Right cardiac atrium (tissue), 5 donors: ENCODE measurements at regions not wholly inside any gene's neighbourhood (a gene's known extent, or its start where the extent isn't known, plus 50 kb on each side); places are given as distances from the start of the nearest gene placed in this dataset.
A peak's percentile ranks its signal among the peaks of the same experiment; 100 is the strongest.

Experiments used
- ATAC-seq, 2 donors: fragments of 200-7000 bp; cut with Tn5 transposase; one replicate each; pipeline versions ENCODE4 v1.8.0 to v1.9.1; 2020; ENCODE audit warnings: moderate library complexity in 2 of 2, mild to moderate bottlenecking in 1 of 2
- DNase-seq, 3 donors: peaks; one replicate each; pipeline ENCODE4 v3.0.0-alpha.2; 2020
- H3K27ac ChIP-seq: one replicate; pipeline ENCODE4 v1.5.1; 2013; ENCODE audit warnings: mild to moderate bottlenecking, low read length, control low read depth, moderate library complexity
- H3K27me3 ChIP-seq: one replicate; pipeline ENCODE4 v1.6.1; 2013; ENCODE audit not compliant: control insufficient read depth, insufficient read depth
- H3K4me1 ChIP-seq: one replicate; pipeline ENCODE4 v1.6.1; 2013; ENCODE audit warnings: low read length; ENCODE audit not compliant: control insufficient read depth, insufficient read depth
- H3K4me3 ChIP-seq: one replicate; pipeline ENCODE4 v1.5.1; 2013; ENCODE audit warnings: low read length, control low read depth
- H3K9me3 ChIP-seq: one replicate; pipeline ENCODE4 v1.6.1; 2013; ENCODE audit warnings: low read length; ENCODE audit not compliant: control insufficient read depth
- WGBS: extraction: QIAGEN DNeasy Blood & Tissue Kit; methylation state at CpG from one replicate; pipeline ENCODE4 v1.1.7; 2013; 5-methylcytosine and 5-hydroxymethylcytosine counted together
- intact Hi-C, 4 donors: fragments of 100-400 bp; cut with DNase I; formaldehyde crosslinking; loops; one replicate each; pipeline versions ENCODE4 v1.11.0 to v1.14.0; 2022 to 2023
- donor health status: healthy with polysubstance abuse.
- donor health status: DM: no; HTN: yes; CAD: no.
- donor health status: DM: no; HTN: no; CAD: no.
- donor health status: DM: no; HTN: yes; CAD: no; lungs with severe emphysema.
- donor health status: DM: yes; HTN: yes; CAD: no.

- peak; percentile 74 to 87 for ATAC-seq
- H3K9me3 ChIP-seq, result no peaks in the 10 kb centered on the region
- no peak overlapping the region for H3K27ac ChIP-seq
- WGBS, result 28% methylated on average over 5 of the region's 5 CpGs
- no peak overlapping the region for H3K4me3 ChIP-seq
- H3K4me1 ChIP-seq, result peaks cover 11% of the 10 kb centered on the region
- H3K27me3 ChIP-seq, result no peaks in the 10 kb centered on the region
- intact Hi-C loops, result no loop called here
- DNase-seq, result peak; percentile 48 to 86 (median 69)
Observed at GRCh38 chr4:16967722-16968121, 69.3 kb upstream of the LDB2 start.

DNA sequence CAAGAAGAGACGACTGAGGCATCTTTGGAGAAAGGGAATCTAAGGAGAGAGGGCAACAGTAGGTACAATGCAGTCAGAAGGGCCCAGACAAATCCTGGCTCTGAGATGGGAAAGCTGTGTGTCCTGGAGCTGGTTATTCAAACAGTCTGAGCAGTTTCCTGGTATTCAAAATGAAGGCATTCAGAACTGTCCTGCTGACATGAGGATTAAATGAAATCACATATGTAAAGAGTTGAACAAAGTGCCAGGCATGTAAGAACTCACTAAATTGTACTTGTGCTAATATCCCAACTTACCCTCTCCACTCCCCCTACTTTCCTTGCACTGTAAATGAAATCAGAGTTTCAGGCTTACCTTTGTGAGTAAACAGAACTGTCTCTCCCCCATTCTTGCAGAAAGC lies 60.9 kb upstream of the LDB2 start:
- H3K27me3 ChIP-seq, result no peaks in the 10 kb centered on the region
- no peak for DNase-seq
- ATAC-seq, result no peak
- no peak overlapping the region for H3K27ac ChIP-seq
- intact Hi-C loops, result no loop called here
- H3K4me1 ChIP-seq, result no peaks in the 10 kb centered on the region
- 88% methylated on average over 1 of the region's 1 CpG for WGBS
- no peak overlapping the region for H3K4me3 ChIP-seq
- no peaks in the 10 kb centered on the region for H3K9me3 ChIP-seq

- peak overlapping the region; percentile 43 for H3K4me3 ChIP-seq
- DNase-seq (no peak), ATAC-seq (no peak)
- H3K27me3 ChIP-seq, result no peaks in the 10 kb centered on the region
- no peak overlapping the region for H3K27ac ChIP-seq
- peaks cover 2% of the 10 kb centered on the region for H3K4me1 ChIP-seq
- no peaks in the 10 kb centered on the region for H3K9me3 ChIP-seq
- intact Hi-C loops, result no loop called here
- 32% methylated on average over 1 of the region's 1 CpG for WGBS
Observed at GRCh38 chr4:16952896-16953630, 54.6 kb upstream of the LDB2 start.

DNA sequence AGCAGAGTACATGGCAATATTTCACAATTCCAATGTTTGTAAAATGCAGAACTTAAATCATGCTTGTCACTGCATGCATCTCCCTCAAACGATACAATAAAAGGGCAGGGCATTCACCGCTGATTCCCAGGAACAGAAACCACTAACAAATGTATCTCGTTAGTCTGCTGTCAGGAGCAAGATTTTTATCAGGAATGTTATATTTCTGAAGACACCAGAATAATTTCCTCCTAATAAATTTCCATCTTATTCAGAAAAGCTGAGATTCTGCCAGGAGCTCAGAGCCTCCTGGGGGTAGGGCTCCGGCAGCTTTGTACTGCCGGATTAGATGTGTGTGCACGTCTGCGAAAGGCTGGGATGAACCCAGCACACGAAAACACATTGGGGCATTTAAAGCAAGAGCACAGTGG lies 54.0 kb upstream of the LDB2 start:
- intact Hi-C loops, result no loop called here
- no peak for DNase-seq
- H3K4me3 ChIP-seq, result peak overlapping the region; percentile 43
- no peak for ATAC-seq
- H3K9me3 ChIP-seq, result no peaks in the 10 kb centered on the region
- no peak overlapping the region for H3K27ac ChIP-seq
- H3K4me1 ChIP-seq, result peaks cover 2% of the 10 kb centered on the region
- 29% methylated on average over 8 of the region's 8 CpGs for WGBS
- H3K27me3 ChIP-seq, result no peaks in the 10 kb centered on the region
